ENCODE measurements at regions not wholly inside any gene's neighbourhood (a gene's known extent, or its start where the extent isn't known, plus 50 kb on each side); places are given as distances from the start of the nearest gene placed in this dataset.
"Not testable (repeated sequence)": the region's sequence is repeated elsewhere in the genome, so short reads cannot be mapped to it uniquely, and the experiment has no call there.

- no peak for DNase-seq (ENCODE audit: low read depth)
- no peak for TF ChIP-seq CTCF (conservative IDR thresholded peaks at IDR 0.05; ENCODE audit: control insufficient read depth, insufficient read depth, low read depth, low read length)
- no peak overlapping the region for H3K4me3 ChIP-seq (ENCODE audit: control insufficient read depth, low read depth, low read length)
Observed at GRCh38 chr14:97061198-97061597, 264.0 kb downstream of the VRK1 start.

- H3K4me3 ChIP-seq (ENCODE audit: control insufficient read depth, low read depth, low read length), result no peak overlapping the region
- no peak for DNase-seq (ENCODE audit: low read depth)
- TF ChIP-seq CTCF (conservative IDR thresholded peaks at IDR 0.05; ENCODE audit: control insufficient read depth, insufficient read depth, low read depth, low read length), result no peak
Observed at GRCh38 chr14:97061714-97062113, 264.5 kb downstream of the VRK1 start.

DNA sequence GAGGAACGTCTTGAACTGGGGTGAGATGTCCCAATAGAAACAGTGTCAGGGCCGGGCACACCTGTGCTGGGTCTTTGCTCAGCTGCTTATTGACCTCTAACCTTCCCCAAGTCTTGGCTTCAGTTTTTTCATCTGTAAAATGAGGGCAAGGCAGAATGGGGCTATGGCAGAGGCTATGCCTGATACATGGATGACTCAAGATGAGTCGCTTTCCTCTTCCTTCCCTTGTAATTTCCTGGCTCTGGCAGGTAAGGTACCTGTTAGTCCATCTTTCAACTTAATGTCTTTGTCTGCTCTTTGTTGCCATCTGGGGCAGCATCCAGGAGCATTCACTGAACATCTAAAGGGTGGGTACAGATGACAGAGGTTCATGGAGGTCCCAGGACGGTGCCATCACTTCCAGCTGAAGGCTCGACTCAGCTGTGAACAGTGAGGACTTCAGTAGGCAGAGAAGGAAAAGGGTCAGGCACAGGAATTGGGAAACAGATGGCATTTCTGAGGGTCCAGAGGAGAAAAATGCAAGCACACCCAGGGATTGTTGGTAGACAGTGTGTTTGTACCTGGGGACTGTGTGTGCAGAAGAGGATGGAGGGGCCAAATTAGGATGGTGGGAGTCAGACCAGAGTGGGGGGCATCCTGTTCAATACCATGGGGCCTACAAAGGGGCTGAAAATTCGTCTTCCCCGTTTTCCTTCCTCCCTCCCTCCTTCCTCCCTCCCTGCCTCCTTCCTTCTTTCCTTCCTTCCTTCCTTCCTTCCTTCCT, 268.3 kb downstream of the VRK1 start:
- no peak overlapping the region for H3K4me3 ChIP-seq (ENCODE audit: control insufficient read depth, low read depth, low read length)
- TF ChIP-seq CTCF (conservative IDR thresholded peaks at IDR 0.05; ENCODE audit: control insufficient read depth, insufficient read depth, low read depth, low read length), result no peak
- DNase-seq (ENCODE audit: low read depth), result no peak

DNA sequence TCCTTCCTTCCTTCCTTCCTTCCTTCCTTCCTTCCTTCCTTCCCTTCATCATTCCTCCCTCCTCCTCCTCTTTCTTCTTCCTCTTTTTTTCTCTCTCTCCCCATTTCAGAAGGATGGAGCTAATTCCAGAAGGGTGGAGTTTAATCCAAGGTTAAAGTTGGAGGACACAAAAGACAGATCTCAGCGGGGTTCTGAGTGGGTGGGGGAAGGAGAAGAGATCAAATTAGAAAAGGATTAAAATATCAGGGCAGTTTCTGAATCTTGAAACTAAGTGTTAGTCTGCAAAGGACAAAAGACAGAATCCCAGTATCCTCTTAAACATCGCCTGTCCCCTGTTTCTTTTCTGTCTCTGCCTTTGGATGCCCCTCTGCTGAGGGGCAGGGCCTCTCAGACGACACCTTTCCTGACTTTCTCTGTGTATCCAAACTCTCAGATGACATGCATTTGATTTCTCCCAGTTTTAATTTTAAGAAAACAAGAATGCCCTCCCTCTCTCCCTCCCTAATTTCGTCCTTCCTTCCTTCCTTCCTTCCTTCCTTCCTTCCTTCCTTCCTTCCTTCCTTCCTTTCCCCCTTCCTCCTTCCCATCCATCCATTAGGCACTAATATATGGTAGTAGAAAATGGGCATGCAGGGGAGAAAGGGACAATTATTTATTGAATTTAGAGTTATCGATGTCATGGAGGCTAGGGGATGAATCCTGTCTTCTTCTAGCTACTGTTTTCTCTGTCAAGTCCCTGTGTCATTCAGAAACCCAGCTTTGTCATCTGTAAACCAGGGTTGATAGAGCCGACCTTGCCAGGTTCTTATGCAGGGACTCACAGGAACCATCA, 269.1 kb downstream of the VRK1 start:
- DNase-seq (ENCODE audit: low read depth), result no peak
- no peak overlapping the region for H3K4me3 ChIP-seq (ENCODE audit: control insufficient read depth, low read depth, low read length)
- TF ChIP-seq CTCF (conservative IDR thresholded peaks at IDR 0.05; ENCODE audit: control insufficient read depth, insufficient read depth, low read depth, low read length), result no peak

GRCh38 chr14:97068293-97068692, 271.1 kb downstream of the VRK1 start:
- not testable (repeated sequence) for H3K4me3 ChIP-seq (ENCODE audit: control insufficient read depth, low read depth, low read length); DNase-seq (ENCODE audit: low read depth)

GRCh38 chr14:97070259-97070658, 273.1 kb downstream of the VRK1 start:
- TF ChIP-seq CTCF (conservative IDR thresholded peaks at IDR 0.05; ENCODE audit: control insufficient read depth, insufficient read depth, low read depth, low read length), result no peak
- DNase-seq (ENCODE audit: low read depth), result no peak
- no peak overlapping the region for H3K4me3 ChIP-seq (ENCODE audit: control insufficient read depth, low read depth, low read length)

DNA sequence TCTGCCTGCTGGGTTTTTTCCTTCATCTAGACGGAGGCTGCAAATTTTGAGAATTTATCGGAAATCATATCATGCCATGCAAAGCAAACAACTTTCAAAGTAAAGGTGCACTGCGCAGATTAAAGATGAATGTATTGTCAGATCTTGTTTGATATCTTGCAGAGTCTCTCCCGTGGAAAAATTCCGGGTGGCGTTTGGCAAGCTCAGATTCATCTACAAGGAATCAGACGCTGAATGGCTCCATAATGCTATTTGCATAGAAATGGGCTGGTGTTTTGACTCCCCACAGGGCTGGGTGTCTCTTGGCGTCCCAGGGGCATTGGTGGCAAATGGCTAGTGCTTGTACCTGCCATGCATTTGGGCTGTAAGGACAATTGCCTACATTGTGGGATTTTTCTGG, 274.0 kb downstream of the VRK1 start:
- TF ChIP-seq CTCF (conservative IDR thresholded peaks at IDR 0.05; ENCODE audit: control insufficient read depth, insufficient read depth, low read depth, low read length), result no peak
- DNase-seq (ENCODE audit: low read depth), result no peak

More for the DNA sequence above, 274.0 kb downstream of the VRK1 start:
- H3K4me3 ChIP-seq (ENCODE audit: control insufficient read depth, low read depth, low read length), result no peak overlapping the region

All from fibroblast of mammary gland (primary cell).